ENCODE measurements at regions not wholly inside any gene's neighbourhood (a gene's known extent, or its start where the extent isn't known, plus 50 kb on each side); places are given as distances from the start of the nearest gene placed in this dataset.

GRCh38 chr13:106633321-106633720 is 65.4 kb upstream of the ARGLU1 start:
- DNase-seq, result no peak
- Histone ChIP-seq H3K27ac (ENCODE audit: low read depth in 2 of 2, low read length in 1 of 2) (no peak overlapping the region), H3K4me3 (ENCODE audit: low read depth in 2 of 2, low read length in 1 of 2) (no peak overlapping the region), H3K9me2 (no peaks in the 10 kb centered on the region), H3K9ac (no peak overlapping the region), H3K36me3 (replicated peaks in 1 of 2; ENCODE audit: control insufficient read depth in 1 of 2, insufficient read depth in 2 of 2, low read length in 1 of 2) (no peaks in the 10 kb centered on the region), H3K27me3 (ENCODE audit: insufficient read depth) (peaks cover 4% of the 10 kb centered on the region; the same call in 1 of the 2 replicates), H3F3A (replicated peaks; ENCODE audit: insufficient read depth) (no peaks in the 10 kb centered on the region), H3K4me2 (no peak overlapping the region), H4K20me1 (ENCODE audit: insufficient read depth) (no peaks in the 10 kb centered on the region), H3K4me1 (ENCODE audit: control insufficient read depth in 1 of 2, insufficient read depth in 2 of 2, low read depth in 1 of 2, low read length in 1 of 2) (no peaks in the 10 kb centered on the region), H3K79me2 (ENCODE audit: insufficient read depth) (no peaks in the 10 kb centered on the region), H2AFZ (ENCODE audit: low read depth) (no peak overlapping the region), H3K9me3 (no peaks in the 10 kb centered on the region)
- POLR2A ChIA-PET, result no interaction called here
- CTCF ChIA-PET, result interaction anchor here (1.0 to 3.0 kb wide), 3 partner anchors 9 to 14 kb away, joined by 3 to 12 read pairs (median 9); no protein-coding TSS in a partner anchor
- TF ChIP-seq RXRA (IDR thresholded peaks at IDR 0.05; ENCODE audit: borderline replicate concordance, low read depth) (no peak), RAD21 (IDR thresholded peaks at IDR 0.05; ENCODE audit: low read length) (no peak), RFX5 (IDR thresholded peaks at IDR 0.05; ENCODE audit: low read length) (no peak), GATA2 (CRISPR knock-in tag; IDR thresholded peaks at IDR 0.05) (no peak)
- WGBS (ENCODE audit: low lambda C conversion rate), result 56% methylated on average over 5 of the region's 5 CpGs

DNA sequence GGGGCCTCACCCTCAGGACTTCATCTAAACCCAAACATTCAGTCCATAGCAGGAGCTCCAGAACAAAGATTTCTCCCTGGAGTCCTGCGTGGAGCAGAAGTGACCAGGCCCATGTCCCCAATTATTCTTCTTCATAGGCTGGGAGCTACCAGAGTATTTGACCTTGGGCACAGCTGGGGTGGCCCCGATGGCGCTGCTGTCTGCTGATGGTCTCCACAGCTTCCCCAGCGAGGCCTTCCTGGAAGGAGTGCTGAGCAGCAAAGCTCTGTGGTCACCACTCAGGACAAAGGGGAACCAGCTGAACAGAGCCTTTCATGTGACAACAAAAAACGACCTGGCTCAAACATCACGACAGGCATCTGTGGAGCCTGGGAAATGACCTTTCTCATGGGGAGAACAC is 62.7 kb upstream of the ARGLU1 start:
- H3K9me2 ChIP-seq, result no peaks in the 10 kb centered on the region
- 30% methylated on average over 4 of the region's 6 CpGs for WGBS (ENCODE audit: low lambda C conversion rate)
- H3K27ac ChIP-seq (ENCODE audit: low read depth in 2 of 2, low read length in 1 of 2), result no peak overlapping the region
- TF ChIP-seq JUND (IDR thresholded peaks at IDR 0.05), result no peak
- TF ChIP-seq YY1 (IDR thresholded peaks at IDR 0.05; ENCODE audit: low read depth), result no peak
- no peak for TF ChIP-seq TEAD4 (IDR thresholded peaks at IDR 0.05; ENCODE audit: borderline replicate concordance, insufficient read depth)
- TF ChIP-seq SIN3A (IDR thresholded peaks at IDR 0.05; ENCODE audit: borderline replicate concordance, low read depth, low read length), result no peak
- no peak for TF ChIP-seq NRF1 (IDR thresholded peaks at IDR 0.05; ENCODE audit: low read depth, low read length)
- no peak for TF ChIP-seq MXI1 (IDR thresholded peaks at IDR 0.05; ENCODE audit: low read depth, low read length)
- TF ChIP-seq TCF12 (IDR thresholded peaks at IDR 0.05), result no peak
- TF ChIP-seq EP300 (IDR thresholded peaks at IDR 0.05; ENCODE audit: borderline replicate concordance in 1 of 2, low read depth in 1 of 2, low read length in 1 of 2), result no peak
- no peak for TF ChIP-seq GATA2 (CRISPR knock-in tag; IDR thresholded peaks at IDR 0.05)
- no peak for TF ChIP-seq FOXJ3 (CRISPR knock-in tag; IDR thresholded peaks at IDR 0.05)
- no peak overlapping the region for H3K4me2 ChIP-seq
- no peaks in the 10 kb centered on the region for H3K36me3 ChIP-seq (replicated peaks in 1 of 2; ENCODE audit: control insufficient read depth in 1 of 2, insufficient read depth in 2 of 2, low read length in 1 of 2)
- no peaks in the 10 kb centered on the region for H3K4me1 ChIP-seq (ENCODE audit: control insufficient read depth in 1 of 2, insufficient read depth in 2 of 2, low read depth in 1 of 2, low read length in 1 of 2)
- no peaks in the 10 kb centered on the region for H3K79me2 ChIP-seq (ENCODE audit: insufficient read depth)
- H3K4me3 ChIP-seq (ENCODE audit: low read depth in 2 of 2, low read length in 1 of 2), result no peak overlapping the region
- H3K9ac ChIP-seq, result no peak overlapping the region
- no peak for DNase-seq
- H3K9me3 ChIP-seq, result no peaks in the 10 kb centered on the region
- H3F3A ChIP-seq (replicated peaks; ENCODE audit: insufficient read depth), result no peaks in the 10 kb centered on the region
- CTCF ChIA-PET, result interaction anchor here (0.7 to 3.7 kb wide), 2 partner anchors 11 to 15 kb away, joined by 3 to 20 read pairs; no protein-coding TSS in a partner anchor
- POLR2A ChIA-PET, result no interaction called here
- H3K27me3 ChIP-seq (ENCODE audit: insufficient read depth), result peaks cover 4% of the 10 kb centered on the region; the same call in 1 of the 2 replicates
- H2AFZ ChIP-seq (ENCODE audit: low read depth), result no peak overlapping the region
- no peaks in the 10 kb centered on the region for H4K20me1 ChIP-seq (ENCODE audit: insufficient read depth)

DNA sequence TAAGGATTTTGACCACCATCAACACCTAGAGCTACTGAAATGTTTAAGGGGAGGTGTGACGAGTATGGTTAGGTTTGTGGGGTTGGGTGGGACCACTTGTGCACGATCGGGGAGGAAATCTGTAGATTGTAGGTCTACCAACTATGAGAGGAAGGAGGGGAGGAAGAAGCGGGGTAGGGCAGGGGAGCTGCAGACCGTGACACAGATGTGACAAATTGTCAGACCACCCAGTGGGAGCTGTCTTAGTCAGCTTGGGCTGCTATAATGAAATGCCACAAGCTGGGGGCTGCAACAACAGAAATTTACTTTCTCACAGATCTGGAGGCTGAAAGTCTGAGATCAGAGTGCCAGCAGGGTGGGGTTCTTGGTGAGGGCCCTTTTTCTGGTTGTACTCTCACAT is 62.2 kb upstream of the ARGLU1 start:
- H3K79me2 ChIP-seq (ENCODE audit: insufficient read depth), result no peaks in the 10 kb centered on the region
- WGBS (ENCODE audit: low lambda C conversion rate), result 39% methylated on average over 5 of the region's 5 CpGs

More for the DNA sequence above, 62.2 kb upstream of the ARGLU1 start:
- no peaks in the 10 kb centered on the region for H4K20me1 ChIP-seq (ENCODE audit: insufficient read depth)
- no peaks in the 10 kb centered on the region for H3K4me1 ChIP-seq (ENCODE audit: control insufficient read depth in 1 of 2, insufficient read depth in 2 of 2, low read depth in 1 of 2, low read length in 1 of 2)
- H3K4me3 ChIP-seq (ENCODE audit: low read depth in 2 of 2, low read length in 1 of 2), result no peak overlapping the region
- no peaks in the 10 kb centered on the region for H3K9me3 ChIP-seq
- H2AFZ ChIP-seq (ENCODE audit: low read depth), result no peak overlapping the region
- no peaks in the 10 kb centered on the region for H3F3A ChIP-seq (replicated peaks; ENCODE audit: insufficient read depth)
- H3K9ac ChIP-seq, result no peak overlapping the region
- TF ChIP-seq FOSL2 (IDR thresholded peaks at IDR 0.05; ENCODE audit: borderline replicate concordance, low read depth), result no peak
- no peaks in the 10 kb centered on the region for H3K9me2 ChIP-seq
- no peak for DNase-seq
- ChIA-PET CTCF (interaction anchor here (1.7 to 3.7 kb wide), 2 partner anchors 11 to 289 kb away, joined by 4 to 20 read pairs; no protein-coding TSS in a partner anchor), POLR2A (no interaction called here)
- H3K4me2 ChIP-seq, result no peak overlapping the region
- H3K27me3 ChIP-seq (ENCODE audit: insufficient read depth), result peaks cover 4% of the 10 kb centered on the region; the same call in 1 of the 2 replicates
- H3K36me3 ChIP-seq (replicated peaks in 1 of 2; ENCODE audit: control insufficient read depth in 1 of 2, insufficient read depth in 2 of 2, low read length in 1 of 2), result no peaks in the 10 kb centered on the region
- H3K27ac ChIP-seq (ENCODE audit: low read depth in 2 of 2, low read length in 1 of 2), result no peak overlapping the region
